GM21390 (cell line): ENCODE measurements at regions not wholly inside any gene's neighbourhood (a gene's known extent, or its start where the extent isn't known, plus 50 kb on each side); places are given as distances from the start of the nearest gene placed in this dataset.

Experiments
- ATAC-seq: cut with Tn5 transposase; IDR thresholded peaks from one replicate; pipeline ENCODE4 v1.9.1; 2021; ENCODE audit not compliant: unreplicated experiment

GRCh38 chr18:77566604-77567003 is 317.0 kb downstream of the GALR1 start:
- no peak for ATAC-seq

GRCh38 chr18:77567205-77567604 is 317.6 kb downstream of the GALR1 start:
- no peak for ATAC-seq

GRCh38 chr18:77571743-77572142 is 322.1 kb downstream of the GALR1 start:
- ATAC-seq: no peak

- ATAC-seq: no peak
These were observed 322.9 kb downstream of the GALR1 start for GRCh38 chr18:77572537-77572936.

- no peak for ATAC-seq
These were observed 323.9 kb downstream of the GALR1 start for GRCh38 chr18:77573571-77573970.

- ATAC-seq: no peak
These were observed 341.4 kb downstream of the GALR1 start for GRCh38 chr18:77590943-77591515.

- no peak for ATAC-seq
These were observed 348.1 kb downstream of the GALR1 start for GRCh38 chr18:77597726-77598125.

GRCh38 chr18:77600674-77601073 is 351.0 kb downstream of the GALR1 start:
- ATAC-seq: no peak

- ATAC-seq: no peak
These were observed 351.9 kb downstream of the GALR1 start for GRCh38 chr18:77601567-77601966.

- ATAC-seq: no peak
These were observed 357.4 kb downstream of the GALR1 start for GRCh38 chr18:77607087-77607486.

GRCh38 chr18:77608807-77609206 is 359.2 kb downstream of the GALR1 start:
- ATAC-seq: no peak

GRCh38 chr18:77617694-77618093 is 368.0 kb downstream of the GALR1 start:
- no peak for ATAC-seq

- no peak for ATAC-seq
These were observed 369.9 kb downstream of the GALR1 start for GRCh38 chr18:77619525-77619924.

- ATAC-seq: no peak
These were observed 372.5 kb downstream of the GALR1 start for GRCh38 chr18:77622009-77622692.

- peak; percentile 77 for ATAC-seq
These were observed 383.1 kb downstream of the GALR1 start for GRCh38 chr18:77632758-77633157.

GRCh38 chr18:77634494-77634893 is 384.8 kb downstream of the GALR1 start:
- ATAC-seq: no peak

- no peak for ATAC-seq
These were observed 385.8 kb downstream of the GALR1 start for GRCh38 chr18:77635451-77635850.

GRCh38 chr18:77635858-77636257 is 386.2 kb downstream of the GALR1 start:
- ATAC-seq: no peak

- ATAC-seq: no peak
These were observed 395.7 kb downstream of the GALR1 start for GRCh38 chr18:77645170-77645872.

- ATAC-seq: no peak
These were observed 397.8 kb downstream of the GALR1 start for GRCh38 chr18:77647472-77647871.

- no peak for ATAC-seq
These were observed 398.8 kb downstream of the GALR1 start for GRCh38 chr18:77648411-77648810.

- ATAC-seq: peak; percentile 95
These were observed 401.2 kb downstream of the GALR1 start for GRCh38 chr18:77650799-77651385.
